Smooth muscle cell (in vitro differentiated cells): ENCODE measurements at regions not wholly inside any gene's neighbourhood (a gene's known extent, or its start where the extent isn't known, plus 50 kb on each side); places are given as distances from the start of the nearest gene placed in this dataset.

ENCODE experiments used
- DNase-seq: peaks from one replicate; lab custom pipeline; 2025; ENCODE audit not compliant: unreplicated experiment; lab: John Stamatoyannopoulos, UW
- H2AFZ ChIP-seq: fragments of 200-600 bp; sonication (generic); 2 replicates; pipeline ENCODE4 v1.6.0; 2016; ENCODE audit warnings: antibody characterized with exemption, low read depth, mild to moderate bottlenecking
- H3F3A ChIP-seq: fragments of 200-600 bp; sonication (generic); 2 replicates; pipeline ENCODE4 v1.6.0; 2017; ENCODE audit warnings: antibody characterized with exemption, low read depth
- H3K27ac ChIP-seq: fragments of 200-600 bp; sonication (generic); 2 replicates; pipeline ENCODE4 v1.5.1; 2016; ENCODE audit warnings: low read depth, mild to moderate bottlenecking
- H3K27me3 ChIP-seq: fragments of 200-600 bp; sonication (generic); 2 replicates; pipeline ENCODE4 v1.6.1; 2016; ENCODE audit warnings: low read depth, mild to moderate bottlenecking
- H3K36me3 ChIP-seq: fragments of 200-600 bp; sonication (generic); 2 replicates; pipeline ENCODE4 v1.5.1; 2016; ENCODE audit warnings: low read depth
- H3K4me1 ChIP-seq: fragments of 200-600 bp; sonication (generic); 2 replicates; pipeline ENCODE4 v1.5.1; 2016; ENCODE audit warnings: low read depth
- H3K4me2 ChIP-seq: fragments of 200-600 bp; sonication (generic); 2 replicates; pipeline ENCODE4 v1.6.0; 2016; ENCODE audit warnings: mild to moderate bottlenecking
- H3K4me3 ChIP-seq: fragments of 200-600 bp; sonication (generic); 2 replicates; pipeline ENCODE4 v1.5.1; 2016; ENCODE audit warnings: mild to moderate bottlenecking
- H3K79me2 ChIP-seq: fragments of 200-600 bp; sonication (generic); 2 replicates; pipeline ENCODE4 v1.6.0; 2016; ENCODE audit warnings: low read depth, mild to moderate bottlenecking
- H3K9ac ChIP-seq: fragments of 200-600 bp; sonication (generic); 2 replicates; pipeline ENCODE4 v1.6.0; 2016; ENCODE audit warnings: low read depth
- H3K9me3 ChIP-seq: fragments of 200-600 bp; sonication (generic); replicated peaks from 2 replicates; pipeline ENCODE4 v1.5.1; 2016; ENCODE audit warnings: low read depth
- H4K20me1 ChIP-seq: fragments of 200-600 bp; sonication (generic); 2 replicates; pipeline ENCODE4 v1.6.0; 2016; ENCODE audit warnings: low read depth
- CTCF ChIP-seq: fragments of 200-600 bp; sonication (generic); IDR thresholded peaks from 2 replicates; pipeline ENCODE4 v1.5.1; 2017; ENCODE audit warnings: borderline replicate concordance, mild to moderate bottlenecking, antibody characterized with exemption; ENCODE audit not compliant: insufficient read depth, poor library complexity, severe bottlenecking
- WGBS: methylation state at CpG from one replicate; pipeline ENCODE4 v1.1.7; 2016; ENCODE audit warnings: low lambda C conversion rate; 5-methylcytosine and 5-hydroxymethylcytosine counted together

- WGBS, result 96% methylated on average over 3 of the region's 3 CpGs
- no peaks in the 10 kb centered on the region for H3K79me2 ChIP-seq
- no peaks in the 10 kb centered on the region for H3K36me3 ChIP-seq
- H3K9me3 ChIP-seq, result no peaks in the 10 kb centered on the region
- no peak overlapping the region for H3K27ac ChIP-seq
- H3K4me1 ChIP-seq, result peaks cover 4% of the 10 kb centered on the region
- no peak overlapping the region for H2AFZ ChIP-seq
- H3K9ac ChIP-seq, result no peak overlapping the region
- TF ChIP-seq CTCF, result no peak
- no peaks in the 10 kb centered on the region for H3F3A ChIP-seq
- DNase-seq, result no peak
- no peak overlapping the region for H3K4me2 ChIP-seq
- H3K4me3 ChIP-seq, result no peak overlapping the region
- H4K20me1 ChIP-seq, result no peaks in the 10 kb centered on the region
- H3K27me3 ChIP-seq, result no peaks in the 10 kb centered on the region
Observed at GRCh38 chr7:51702673-51703072, 386.1 kb upstream of the COBL start.

- H3K9me3 ChIP-seq, result no peaks in the 10 kb centered on the region
- no peak for DNase-seq
- 93% methylated on average over 2 of the region's 2 CpGs for WGBS
- H3F3A ChIP-seq, result no peaks in the 10 kb centered on the region
- H3K79me2 ChIP-seq, result no peaks in the 10 kb centered on the region
- peaks cover 4% of the 10 kb centered on the region for H3K4me1 ChIP-seq
- no peak overlapping the region for H3K4me3 ChIP-seq
- no peak overlapping the region for H3K4me2 ChIP-seq
- no peak overlapping the region for H3K9ac ChIP-seq
- TF ChIP-seq CTCF, result no peak
- no peak overlapping the region for H3K27ac ChIP-seq
- no peaks in the 10 kb centered on the region for H4K20me1 ChIP-seq
- H3K36me3 ChIP-seq, result no peaks in the 10 kb centered on the region
- H2AFZ ChIP-seq, result no peak overlapping the region
- no peaks in the 10 kb centered on the region for H3K27me3 ChIP-seq
Observed at GRCh38 chr7:51701935-51702334, 385.3 kb upstream of the COBL start.

GRCh38 chr7:51700593-51701215 is 384.1 kb upstream of the COBL start:
- Histone ChIP-seq H3F3A (no peaks in the 10 kb centered on the region), H3K79me2 (no peaks in the 10 kb centered on the region), H3K9ac (no peak overlapping the region), H3K36me3 (no peaks in the 10 kb centered on the region), H2AFZ (no peak overlapping the region), H4K20me1 (no peaks in the 10 kb centered on the region), H3K4me3 (no peak overlapping the region), H3K27ac (no peak overlapping the region), H3K27me3 (no peaks in the 10 kb centered on the region), H3K9me3 (no peaks in the 10 kb centered on the region), H3K4me1 (peaks cover 4% of the 10 kb centered on the region), H3K4me2 (no peak overlapping the region)
- no peak for TF ChIP-seq CTCF
- DNase-seq, result no peak
- WGBS, result 67% methylated on average over 3 of the region's 3 CpGs

GRCh38 chr7:51693258-51693657 is 376.6 kb upstream of the COBL start:
- Histone ChIP-seq H4K20me1 (no peaks in the 10 kb centered on the region), H2AFZ (no peak overlapping the region), H3K27ac (no peak overlapping the region)

More at GRCh38 chr7:51693258-51693657, 376.6 kb upstream of the COBL start:
- Histone ChIP-seq H3K9ac (no peak overlapping the region), H3K36me3 (no peaks in the 10 kb centered on the region), H3K27me3 (peaks cover 8% of the 10 kb centered on the region), H3K79me2 (no peaks in the 10 kb centered on the region), H3K4me3 (no peak overlapping the region), H3F3A (no peaks in the 10 kb centered on the region), H3K4me1 (no peaks in the 10 kb centered on the region), H3K9me3 (no peaks in the 10 kb centered on the region), H3K4me2 (no peak overlapping the region)
- WGBS, result 90% methylated on average over 5 of the region's 5 CpGs
- DNase-seq, result no peak
- TF ChIP-seq CTCF, result no peak
